Ishikawa (cell line): ENCODE measurements at regions not wholly inside any gene's neighbourhood (a gene's known extent, or its start where the extent isn't known, plus 50 kb on each side); places are given as distances from the start of the nearest gene placed in this dataset.

Experiments
- CEBPB ChIP-seq: IDR thresholded peaks from 2 replicates; pipeline ENCODE4 v1.6.1; 2012
- CREB1 ChIP-seq: IDR thresholded peaks from 2 replicates; pipeline ENCODE4 v1.6.1; 2012; ENCODE audit warnings: low read depth
- EGR1 ChIP-seq: IDR thresholded peaks from 2 replicates; pipeline ENCODE4 v1.6.1; 2012
- EP300 ChIP-seq: IDR thresholded peaks from 2 replicates; pipeline ENCODE4 v1.6.1; 2012; ENCODE audit warnings: borderline replicate concordance
- FOXM1 ChIP-seq: IDR thresholded peaks from 2 replicates; pipeline ENCODE4 v1.6.1; 2012; ENCODE audit warnings: low read depth, borderline replicate concordance
- MAX ChIP-seq: IDR thresholded peaks from 2 replicates; pipeline ENCODE4 v1.6.1; 2012
- NFIC ChIP-seq: IDR thresholded peaks from 2 replicates; pipeline ENCODE4 v1.6.1; 2012
- RAD21 ChIP-seq: IDR thresholded peaks from 2 replicates; pipeline ENCODE4 v1.6.1; 2012; ENCODE audit warnings: low read depth
- REST ChIP-seq: IDR thresholded peaks from 2 replicates; pipeline ENCODE4 v1.6.1; 2012; ENCODE audit warnings: low read depth, mild to moderate bottlenecking
- TAF1 ChIP-seq: IDR thresholded peaks from 2 replicates; pipeline ENCODE4 v1.6.1; 2012; ENCODE audit warnings: low read depth, mild to moderate bottlenecking
- TCF12 ChIP-seq: IDR thresholded peaks from 2 replicates; pipeline ENCODE4 v1.6.1; 2012; ENCODE audit warnings: low read depth
- TEAD4 ChIP-seq: IDR thresholded peaks from 2 replicates; pipeline ENCODE4 v1.6.1; 2012
- USF1 ChIP-seq: IDR thresholded peaks from 2 replicates; pipeline ENCODE4 v1.6.1; 2012
- YY1 ChIP-seq: IDR thresholded peaks from 2 replicates; pipeline ENCODE4 v1.6.1; 2012; ENCODE audit warnings: low read depth
- ZBTB7A ChIP-seq: IDR thresholded peaks from 2 replicates; pipeline ENCODE4 v1.6.1; 2012; ENCODE audit warnings: low read depth

GRCh38 chr12:77555074-77555473 is 275.6 kb upstream of the NAV3 start:
- no peak for TF ChIP-seq REST
- no peak for TF ChIP-seq USF1
- no peak for TF ChIP-seq NFIC
- no peak for TF ChIP-seq YY1
- no peak for TF ChIP-seq TAF1
- TF ChIP-seq TCF12: no peak

GRCh38 chr12:77553976-77554619 is 276.6 kb upstream of the NAV3 start:
- TF ChIP-seq TCF12: no peak
- no peak for TF ChIP-seq USF1
- no peak for TF ChIP-seq MAX
- no peak for TF ChIP-seq FOXM1
- no peak for TF ChIP-seq ZBTB7A
- no peak for TF ChIP-seq TEAD4
- no peak for TF ChIP-seq EGR1
- TF ChIP-seq REST: no peak

- TF ChIP-seq TAF1 (no peak), EGR1 (no peak), FOXM1 (no peak), ZBTB7A (no peak), USF1 (no peak), RAD21 (no peak), YY1 (no peak), CREB1 (no peak), CEBPB (no peak), EP300 (no peak), REST (no peak), NFIC (no peak), TCF12 (no peak), MAX (no peak), TEAD4 (no peak)
Measured at GRCh38 chr12:77549383-77550128, 281.1 kb upstream of the NAV3 start.

- TF ChIP-seq FOXM1: no peak
- no peak for TF ChIP-seq NFIC
Measured at GRCh38 chr12:77548797-77549196, 281.9 kb upstream of the NAV3 start.
